Nephron progenitor cell (in vitro differentiated cells): ENCODE measurements at regions not wholly inside any gene's neighbourhood (a gene's known extent, or its start where the extent isn't known, plus 50 kb on each side); places are given as distances from the start of the nearest gene placed in this dataset.

ENCODE experiments used
- DNase-seq: peaks from one replicate; pipeline ENCODE4 v3.0.0; 2021
- H3K27ac Mint-ChIP-seq: 2 replicates; pipeline ENCODE4 v1.8.0; 2021; ENCODE audit warnings: mild to moderate bottlenecking, moderate library complexity, mixed read lengths
- H3K27me3 Mint-ChIP-seq: 2 replicates; pipeline ENCODE4 v1.8.0; 2021; ENCODE audit warnings: mild to moderate bottlenecking, low read depth, mixed read lengths; ENCODE audit not compliant: poor library complexity
- H3K36me3 Mint-ChIP-seq: 2 replicates; pipeline ENCODE4 v1.8.0; 2021; ENCODE audit warnings: low read depth, mixed read lengths
- H3K4me1 Mint-ChIP-seq: 2 replicates; pipeline ENCODE4 v1.8.0; 2021; ENCODE audit warnings: mixed read lengths
- H3K4me3 Mint-ChIP-seq: 2 replicates; pipeline ENCODE4 v1.8.0; 2021; ENCODE audit warnings: mild to moderate bottlenecking, moderate library complexity, mixed read lengths
- H3K9me3 Mint-ChIP-seq: 2 replicates; pipeline ENCODE4 v1.8.0; 2021; ENCODE audit warnings: mild to moderate bottlenecking, moderate library complexity, mixed read lengths
- CTCF ChIP-seq: fragments of 200-600 bp; sonication (generic); IDR thresholded peaks from 2 replicates; pipeline ENCODE4 v1.5.0; 2021; ENCODE audit warnings: antibody characterized with exemption

GRCh38 chr9:18184401-18184800, 289.6 kb upstream of the ADAMTSL1 start:
- H3K9me3 Mint-ChIP-seq = peaks cover 8% of the 10 kb centered on the region
- H3K36me3 Mint-ChIP-seq = no peaks in the 10 kb centered on the region
- TF ChIP-seq CTCF = no peak
- no peak for DNase-seq
- H3K27me3 Mint-ChIP-seq = no peaks in the 10 kb centered on the region
- peaks cover 4% of the 10 kb centered on the region for H3K4me1 Mint-ChIP-seq
- H3K4me3 Mint-ChIP-seq = no peak overlapping the region
- no peak overlapping the region for H3K27ac Mint-ChIP-seq

DNA sequence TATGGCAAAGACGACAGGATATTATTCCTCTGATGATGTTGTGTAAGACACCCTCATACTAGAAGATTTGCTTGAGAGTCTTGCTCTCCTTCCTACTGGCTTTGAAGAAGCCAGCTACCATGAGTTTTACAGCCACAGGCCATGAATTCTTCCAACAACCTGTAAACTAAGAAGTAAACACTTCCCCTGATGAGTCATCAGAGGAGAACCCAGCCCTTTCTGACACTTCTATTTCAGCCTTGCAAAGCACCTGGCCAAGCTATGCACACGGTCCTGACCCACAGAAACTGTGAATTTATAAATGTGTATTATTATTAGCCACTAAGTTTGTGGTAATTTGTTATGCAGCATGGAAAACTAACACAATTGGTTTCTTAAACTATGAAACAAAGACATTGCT, 288.8 kb upstream of the ADAMTSL1 start:
- no peak for DNase-seq
- no peaks in the 10 kb centered on the region for H3K27me3 Mint-ChIP-seq
- no peak overlapping the region for H3K4me3 Mint-ChIP-seq
- H3K36me3 Mint-ChIP-seq = no peaks in the 10 kb centered on the region
- TF ChIP-seq CTCF = no peak
- no peak overlapping the region for H3K27ac Mint-ChIP-seq
- H3K9me3 Mint-ChIP-seq = peaks cover 4% of the 10 kb centered on the region
- peaks cover 4% of the 10 kb centered on the region for H3K4me1 Mint-ChIP-seq

DNA sequence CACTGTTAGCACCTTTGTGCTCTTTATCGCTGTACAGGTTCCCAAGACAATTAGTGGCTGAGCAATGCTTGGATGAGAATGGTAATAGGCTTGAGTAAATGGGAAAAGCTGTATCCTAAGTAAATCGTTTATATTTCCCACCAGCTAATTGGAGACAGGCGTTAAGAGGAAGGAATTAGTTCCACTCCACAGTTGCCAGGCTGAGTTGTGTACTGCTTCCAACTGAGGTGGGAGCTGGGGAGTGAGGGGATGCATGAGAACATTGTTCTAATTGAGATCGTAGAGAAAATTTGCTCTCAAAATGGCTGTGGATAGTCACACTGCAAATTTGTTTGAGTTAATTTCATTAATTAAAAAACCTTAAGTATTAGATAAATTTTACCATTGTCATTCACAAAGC, 285.0 kb upstream of the ADAMTSL1 start:
- no peak overlapping the region for H3K4me3 Mint-ChIP-seq
- H3K9me3 Mint-ChIP-seq = no peaks in the 10 kb centered on the region
- no peak for DNase-seq
- peaks cover 4% of the 10 kb centered on the region for H3K4me1 Mint-ChIP-seq
- H3K27me3 Mint-ChIP-seq = no peaks in the 10 kb centered on the region
- no peak overlapping the region for H3K27ac Mint-ChIP-seq
- H3K36me3 Mint-ChIP-seq = no peaks in the 10 kb centered on the region
- no peak for TF ChIP-seq CTCF

GRCh38 chr9:18189871-18190670, 283.9 kb upstream of the ADAMTSL1 start:
- Mint-ChIP-seq H3K4me3 (no peak overlapping the region), H3K27ac (no peak overlapping the region), H3K9me3 (no peaks in the 10 kb centered on the region), H3K4me1 (peaks cover 4% of the 10 kb centered on the region), H3K36me3 (no peaks in the 10 kb centered on the region), H3K27me3 (no peaks in the 10 kb centered on the region)
- no peak for DNase-seq
- TF ChIP-seq CTCF = no peak

GRCh38 chr9:18190671-18191374, 283.1 kb upstream of the ADAMTSL1 start:
- no peak for TF ChIP-seq CTCF
- no peaks in the 10 kb centered on the region for H3K27me3 Mint-ChIP-seq
- no peak for DNase-seq
- H3K36me3 Mint-ChIP-seq = no peaks in the 10 kb centered on the region
- H3K27ac Mint-ChIP-seq = no peak overlapping the region
- H3K4me3 Mint-ChIP-seq = no peak overlapping the region
- H3K9me3 Mint-ChIP-seq = no peaks in the 10 kb centered on the region
- peaks cover 4% of the 10 kb centered on the region for H3K4me1 Mint-ChIP-seq
